ENCODE measurements at regions not wholly inside any gene's neighbourhood (a gene's known extent, or its start where the extent isn't known, plus 50 kb on each side); places are given as distances from the start of the nearest gene placed in this dataset.

DNA sequence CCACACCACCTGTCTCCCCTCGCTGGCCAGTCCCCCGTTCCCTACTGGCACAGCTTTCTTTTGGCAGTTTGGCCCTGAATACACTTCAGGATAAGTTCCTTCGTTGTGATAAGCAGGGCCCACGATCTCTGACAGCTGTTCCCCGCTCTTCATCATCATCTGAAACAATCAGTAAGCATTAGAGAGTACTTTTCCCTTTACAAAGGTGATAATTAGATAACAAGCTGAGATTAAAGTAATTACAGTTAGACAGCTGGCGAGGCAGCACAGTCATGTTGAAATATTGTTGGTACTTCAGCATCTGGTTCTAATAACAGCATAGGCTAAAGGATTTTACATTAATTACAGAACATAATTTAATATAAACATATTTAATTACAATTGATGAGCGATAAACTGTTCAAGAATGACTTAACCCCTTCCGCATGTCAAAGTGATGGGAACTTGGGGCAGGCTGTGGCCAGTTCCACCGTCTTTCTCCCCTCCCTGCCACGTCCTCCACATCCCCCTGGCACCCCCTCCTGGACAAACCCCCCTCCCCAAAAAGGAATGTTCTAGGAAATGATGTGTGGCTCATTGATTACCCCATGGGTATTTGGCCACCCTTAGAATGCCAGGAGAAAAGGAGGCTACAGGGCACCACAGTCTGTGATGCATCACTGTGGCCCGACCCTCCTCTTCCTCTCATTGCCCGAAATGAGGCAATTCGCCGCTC is 134.9 kb downstream of the RCN1 start:
- no peak for TF ChIP-seq POLR2A (IDR thresholded peaks at IDR 0.05)
- TF ChIP-seq CTCF (IDR thresholded peaks at IDR 0.05 in 4 of 5, conservative IDR thresholded peaks at IDR 0.05 in 1 of 5) = no peak

Data from gastrocnemius medialis (tissue), 4 donors.